GM12878 (cell line): ENCODE measurements at regions not wholly inside any gene's neighbourhood (a gene's known extent, or its start where the extent isn't known, plus 50 kb on each side); places are given as distances from the start of the nearest gene placed in this dataset.

ENCODE experiments used
- ATAC-seq: fragments of 200-7000 bp; cut with Tn5 transposase; 3 replicates; pipeline ENCODE4 v1.9.1; 2020; ENCODE audit warnings: mild to moderate bottlenecking, moderate library complexity
- BruUV-seq: library from RNA; stranded (reverse); fragments of 400-500 nt; replicated peaks from 2 replicates; lab custom pipeline; 2021; lab: Mats Ljungman, UMichigan
- CTCF ChIA-PET: fragments of 300-600 bp; sonication (Branson Sonifier 250); formaldehyde crosslinking; extraction: SDS; loops from one replicate; lab custom pipeline; 2021; ENCODE audit warnings: inconsistent platforms; lab: Yijun Ruan, JAX
- POLR2A ChIA-PET: fragments of 350-600 bp; formaldehyde crosslinking; extraction: SDS; loops from one replicate; lab custom pipeline; 2021; ENCODE audit warnings: inconsistent platforms; lab: Charles Lee
- RAD21 ChIA-PET: fragments of 300-600 bp; sonication (Branson Sonifier 250); formaldehyde crosslinking; loops from one replicate; lab custom pipeline; 2023; ENCODE audit warnings: antibody characterized with exemption; ENCODE audit not compliant: unreplicated experiment; lab: Charles Lee
- SMC1A ChIA-PET: fragments of 300-600 bp; sonication (Branson Sonifier 250); formaldehyde crosslinking; loops from one replicate; lab custom pipeline; 2023; ENCODE audit not compliant: unreplicated experiment, uncharacterized antibody; lab: Charles Lee
- DNase-seq: peaks from one replicate; pipeline ENCODE4 v3.0.0-alpha.2; 2011; ENCODE audit warnings: low read depth, low spot score
- FAIRE-seq: peaks from 3 replicates; lab custom pipeline; 2011; peaks lifted over from hg19 to GRCh38; lab: Jason Lieb, UNC
- H2AFZ ChIP-seq: 2 replicates; pipeline ENCODE4 v1.6.0; 2011; ENCODE audit warnings: low read depth, low read length, control low read depth; ENCODE audit not compliant: control insufficient read depth
- H3K27ac ChIP-seq: 2 replicates; pipeline ENCODE4 v1.5.1; 2011; ENCODE audit warnings: control low read depth; ENCODE audit not compliant: control insufficient read depth, insufficient read depth
- H3K27me3 ChIP-seq, 2 experiments: replicated peaks in 1 of 2; 2 replicates each; pipeline versions ENCODE4 v1.6.0 to v1.6.1; 2011; ENCODE audit warnings: low read length in 1 of 2; ENCODE audit not compliant: control insufficient read depth in 2 of 2, insufficient read depth in 2 of 2
- H3K36me3 ChIP-seq, 2 experiments: 2 replicates each; pipeline ENCODE4 v1.5.1; 2011; ENCODE audit warnings: low read length in 1 of 2; ENCODE audit not compliant: control insufficient read depth in 2 of 2, insufficient read depth in 2 of 2
- H3K4me1 ChIP-seq: 2 replicates; pipeline ENCODE4 v1.6.1; 2011; ENCODE audit warnings: mild to moderate bottlenecking, low read length, moderate library complexity, mixed read lengths; ENCODE audit not compliant: control insufficient read depth, insufficient read depth
- H3K4me2 ChIP-seq: 2 replicates; pipeline ENCODE4 v1.6.0; 2011; ENCODE audit warnings: control low read depth; ENCODE audit not compliant: control insufficient read depth, insufficient read depth
- H3K4me3 ChIP-seq: fragments of 200-600 bp; sonication (generic); 2 replicates; pipeline ENCODE4 v1.5.1; 2016
- H3K79me2 ChIP-seq: 2 replicates; pipeline ENCODE4 v1.6.0; 2011; ENCODE audit warnings: low read length; ENCODE audit not compliant: control insufficient read depth, insufficient read depth
- H3K9ac ChIP-seq: 2 replicates; pipeline ENCODE4 v1.8.0; 2011; ENCODE audit warnings: low read length, control low read depth, mixed read lengths; ENCODE audit not compliant: control insufficient read depth, insufficient read depth
- H3K9me3 ChIP-seq: replicated peaks from 3 replicates; pipeline ENCODE4 v1.5.1; 2011; ENCODE audit warnings: mild to moderate bottlenecking, low read length; ENCODE audit not compliant: control insufficient read depth, insufficient read depth
- H4K20me1 ChIP-seq: 2 replicates; pipeline ENCODE4 v1.6.0; 2011; ENCODE audit not compliant: control insufficient read depth, insufficient read depth
- BCL11A ChIP-seq: IDR thresholded peaks from 2 replicates; pipeline ENCODE4 v1.6.1; 2011; ENCODE audit warnings: low read depth, low read length
- BMI1 ChIP-seq: fragments of 450-650 bp; IDR thresholded peaks from 2 replicates; pipeline ENCODE4 v1.6.1; 2016; ENCODE audit warnings: mild to moderate bottlenecking, moderate library complexity, borderline replicate concordance
- CBX3 ChIP-seq: fragments of 200-600 bp; sonication (generic); IDR thresholded peaks from 2 replicates; pipeline ENCODE4 v1.6.1; 2016; ENCODE audit warnings: low read depth, borderline replicate concordance
- CHD2 ChIP-seq: IDR thresholded peaks from 2 replicates; pipeline ENCODE4 v1.6.1; 2011; ENCODE audit warnings: low read depth, low read length, improper control_type of control experiment, borderline replicate concordance
- CHD4 ChIP-seq: fragments of 200-600 bp; sonication (generic); IDR thresholded peaks from 2 replicates; pipeline ENCODE4 v1.6.1; 2016; ENCODE audit warnings: mild to moderate bottlenecking
- EED ChIP-seq: sonication (generic); IDR thresholded peaks from 2 replicates; pipeline ENCODE4 v1.6.1; 2016; ENCODE audit warnings: antibody characterized with exemption, low read depth
- GATAD2B ChIP-seq: fragments of 450-650 bp; conservative IDR thresholded peaks from 2 replicates; pipeline ENCODE4 v1.6.1; 2017; ENCODE audit warnings: low read depth, mild to moderate bottlenecking, moderate library complexity
- JUNB ChIP-seq: IDR thresholded peaks from 2 replicates; pipeline ENCODE4 v1.6.1; 2016; ENCODE audit warnings: antibody characterized with exemption, mild to moderate bottlenecking
- NRF1 ChIP-seq: conservative IDR thresholded peaks from 2 replicates; pipeline ENCODE4 v1.6.1; 2011; ENCODE audit warnings: mild to moderate bottlenecking, low read depth, low read length, improper control_type of control experiment
- PAX8 ChIP-seq: fragments of 450-650 bp; IDR thresholded peaks from 2 replicates; pipeline ENCODE4 v1.6.1; 2017; ENCODE audit warnings: mild to moderate bottlenecking, moderate library complexity
- POLR2A ChIP-seq: IDR thresholded peaks from 2 replicates; pipeline ENCODE4 v1.6.1; 2011; ENCODE audit warnings: low read depth, mild to moderate bottlenecking, low read length
- PRDM15 ChIP-seq: fragments of 450-650 bp; formaldehyde crosslinking; IDR thresholded peaks from 2 replicates; pipeline ENCODE4 v1.4.0; 2020; ENCODE audit warnings: mild to moderate bottlenecking, moderate library complexity
- RFX5 ChIP-seq: IDR thresholded peaks from 2 replicates; pipeline ENCODE4 v1.6.1; 2011; ENCODE audit warnings: low read depth, low read length, improper control_type of control experiment
- RUNX3 ChIP-seq: IDR thresholded peaks from 2 replicates; pipeline ENCODE4 v1.6.1; 2012; ENCODE audit warnings: low read length, inconsistent platforms
- SIX5 ChIP-seq: IDR thresholded peaks from 2 replicates; pipeline ENCODE4 v1.6.1; 2011; ENCODE audit warnings: mild to moderate bottlenecking, low read depth, low read length, moderate library complexity; ENCODE audit not compliant: severe bottlenecking
- TCF12 ChIP-seq: IDR thresholded peaks from 2 replicates; pipeline ENCODE4 v1.6.1; 2011; ENCODE audit warnings: low read depth, mild to moderate bottlenecking, low read length
- ZNF217 ChIP-seq: fragments of 450-650 bp; IDR thresholded peaks from 2 replicates; pipeline ENCODE4 v1.6.1; 2017; ENCODE audit warnings: antibody characterized with exemption, mild to moderate bottlenecking
- WGBS: methylation state at CpG from one replicate; pipeline ENCODE4 v1.1.6; 2016; ENCODE audit warnings: low lambda C conversion rate; ENCODE audit not compliant: insufficient replicate concordance, insufficient coverage; ENCODE audit errors: missing lambda C conversion rate; 5-methylcytosine and 5-hydroxymethylcytosine counted together
- in situ Hi-C: fragments of 300-500 bp; cut with MboI; formaldehyde crosslinking; loops from 9 replicates; pipeline ENCODE4 v1.14.3; 2018; ENCODE audit warnings: mixed read lengths
- intact Hi-C: fragments of 100-400 bp; cut with micrococcal nuclease; formaldehyde crosslinking; loops from one replicate; pipeline ENCODE4 v1.14.2; 2022; ENCODE audit not compliant: unreplicated experiment

- Histone ChIP-seq H3K4me3 (no peak overlapping the region), H3K36me3 (no peaks in the 10 kb centered on the region), H3K79me2 (no peaks in the 10 kb centered on the region), H3K9me3 (no peaks in the 10 kb centered on the region), H4K20me1 (no peaks in the 10 kb centered on the region), H3K27ac (no peak overlapping the region), H2AFZ (no peak overlapping the region), H3K4me2 (no peak overlapping the region), H3K4me1 (no peaks in the 10 kb centered on the region), H3K27me3 (no peaks in the 10 kb centered on the region), H3K9ac (no peak overlapping the region)
- ATAC-seq (no peak), FAIRE-seq (no peak), DNase-seq (no peak)
- BruUV-seq, result no TSS peak
- in situ Hi-C loops, result no loop called here
- ChIA-PET RAD21 (no interaction called here), SMC1A (no interaction called here), POLR2A (no interaction called here), CTCF (no interaction called here)
- TF ChIP-seq GATAD2B (no peak), NRF1 (no peak), CBX3 (no peak), EED (no peak), PAX8 (no peak)
- WGBS, result 39% methylated on average over 1 of the region's 1 CpG
- intact Hi-C loops, result no loop called here
Observed at GRCh38 chrX:147763131-147763530, 148.6 kb upstream of the FMR1 start.

GRCh38 chrX:147764868-147765267 is 146.9 kb upstream of the FMR1 start:
- no peak overlapping the region for H3K27ac ChIP-seq
- POLR2A ChIA-PET, result no interaction called here
- no peak overlapping the region for H3K9ac ChIP-seq
- H3K4me2 ChIP-seq, result no peak overlapping the region
- 0% methylated on average over 1 of the region's 1 CpG for WGBS
- no peaks in the 10 kb centered on the region for H4K20me1 ChIP-seq
- in situ Hi-C loops (no loop called here), intact Hi-C loops (no loop called here)
- SMC1A ChIA-PET, result no interaction called here
- H2AFZ ChIP-seq, result no peak overlapping the region
- RAD21 ChIA-PET, result no interaction called here
- no TSS peak for BruUV-seq
- H3K4me1 ChIP-seq, result no peaks in the 10 kb centered on the region
- ATAC-seq, result no peak
- no peaks in the 10 kb centered on the region for H3K9me3 ChIP-seq
- no peak for DNase-seq
- FAIRE-seq, result no peak
- H3K36me3 ChIP-seq, result no peaks in the 10 kb centered on the region
- no peaks in the 10 kb centered on the region for H3K27me3 ChIP-seq
- no peak overlapping the region for H3K4me3 ChIP-seq
- CTCF ChIA-PET, result interaction anchor here (0.8 kb wide), 1 partner anchor 35 kb away, joined by 3 read pairs; no protein-coding TSS in a partner anchor
- H3K79me2 ChIP-seq, result no peaks in the 10 kb centered on the region
- no peak for TF ChIP-seq SIX5
- TF ChIP-seq RUNX3, result no peak
- TF ChIP-seq PRDM15 (CRISPR knock-in tag), result no peak
- no peak for TF ChIP-seq BCL11A
- no peak for TF ChIP-seq JUNB
- TF ChIP-seq ZNF217, result no peak
- TF ChIP-seq RFX5, result no peak
- no peak for TF ChIP-seq BMI1
- TF ChIP-seq CHD4, result no peak
- no peak for TF ChIP-seq POLR2A
- TF ChIP-seq TCF12, result no peak
- no peak for TF ChIP-seq CHD2
